ENCODE measurements at regions not wholly inside any gene's neighbourhood (a gene's known extent, or its start where the extent isn't known, plus 50 kb on each side); places are given as distances from the start of the nearest gene placed in this dataset.
A peak's percentile ranks its signal among the peaks of the same experiment; 100 is the strongest.
"Not testable (repeated sequence)": the region's sequence is repeated elsewhere in the genome, so short reads cannot be mapped to it uniquely, and the experiment has no call there.

DNA sequence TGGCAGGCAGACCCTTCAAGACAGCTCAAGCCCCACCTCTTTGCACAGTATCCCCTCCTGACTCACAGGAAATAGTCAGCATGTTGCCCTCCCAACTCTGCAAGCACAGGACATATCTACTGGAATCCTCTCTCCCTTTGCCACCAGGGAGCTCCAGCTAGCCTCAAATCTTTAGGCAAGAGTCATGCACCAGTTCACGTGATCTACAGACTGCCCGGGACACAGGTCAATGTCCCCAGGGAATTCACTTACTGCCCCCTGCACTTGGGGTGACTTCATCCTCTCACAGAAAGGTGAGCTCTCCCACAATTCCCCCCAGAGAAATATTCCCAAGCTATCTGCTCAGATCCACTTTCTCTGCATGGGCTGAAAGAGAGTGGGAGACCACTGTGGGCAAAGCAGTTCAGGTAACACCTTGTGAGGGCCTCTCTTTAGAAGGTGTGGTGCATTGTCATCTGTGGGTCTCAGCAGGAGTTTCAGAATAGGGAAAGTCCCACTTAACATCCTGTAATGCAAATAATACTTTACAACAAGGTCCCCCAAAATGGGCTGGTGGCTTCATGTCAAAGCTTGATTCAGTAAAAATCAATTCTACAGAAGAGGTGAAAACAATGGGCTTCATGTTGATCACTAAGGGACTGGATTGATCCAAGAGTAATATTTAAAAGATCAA lies 129.9 kb downstream of the NOC3L start:
- no peak for DNase-seq

DNA sequence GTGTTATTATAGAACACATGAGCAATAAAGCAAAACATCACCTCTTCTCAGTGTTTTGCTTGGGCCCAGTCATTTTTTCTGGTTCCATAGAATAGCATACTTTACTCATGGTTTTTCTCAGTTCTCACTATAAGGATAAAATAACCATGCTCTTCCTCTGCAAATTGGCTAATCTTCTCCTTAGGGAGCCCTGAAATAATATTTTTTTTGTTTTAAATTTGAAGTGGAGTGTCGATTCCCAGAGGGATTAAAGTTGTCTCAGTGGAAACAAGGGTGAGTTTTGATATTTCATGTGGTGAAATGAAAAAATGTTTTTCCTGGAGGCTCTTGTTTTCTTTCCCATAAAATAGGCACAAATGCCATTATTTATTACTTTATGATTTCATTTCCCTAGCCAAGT lies 127.3 kb downstream of the NOC3L start:
- DNase-seq: no peak

DNA sequence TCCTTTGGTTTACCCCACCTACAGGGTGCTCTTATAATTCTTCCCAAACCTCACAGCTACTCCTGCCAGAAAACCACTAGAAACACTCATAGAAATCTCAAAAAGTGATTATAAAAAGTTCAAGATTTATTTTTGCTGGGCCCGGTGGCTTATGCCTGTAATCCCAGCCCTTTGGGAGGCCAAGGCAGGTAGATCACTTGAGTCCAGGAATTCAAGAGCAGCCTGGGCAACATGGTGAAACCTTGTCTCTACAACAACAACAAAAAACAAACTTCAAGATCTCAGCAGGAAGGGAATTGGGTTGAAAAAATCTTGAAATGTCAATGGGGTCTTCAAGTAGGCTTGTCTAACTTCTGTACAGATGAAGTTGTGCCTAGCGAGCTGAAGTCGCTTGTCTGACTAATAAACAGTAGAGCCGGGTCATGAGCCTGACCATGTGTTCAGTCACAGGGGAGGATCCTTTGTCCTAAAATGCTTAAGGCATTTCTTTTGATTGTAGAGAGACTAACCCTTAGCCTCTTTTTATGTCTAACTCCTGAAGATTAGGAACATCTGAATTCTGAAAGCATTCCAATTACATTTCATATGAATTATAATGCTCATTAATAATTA lies 124.6 kb downstream of the NOC3L start:
- DNase-seq: no peak

DNA sequence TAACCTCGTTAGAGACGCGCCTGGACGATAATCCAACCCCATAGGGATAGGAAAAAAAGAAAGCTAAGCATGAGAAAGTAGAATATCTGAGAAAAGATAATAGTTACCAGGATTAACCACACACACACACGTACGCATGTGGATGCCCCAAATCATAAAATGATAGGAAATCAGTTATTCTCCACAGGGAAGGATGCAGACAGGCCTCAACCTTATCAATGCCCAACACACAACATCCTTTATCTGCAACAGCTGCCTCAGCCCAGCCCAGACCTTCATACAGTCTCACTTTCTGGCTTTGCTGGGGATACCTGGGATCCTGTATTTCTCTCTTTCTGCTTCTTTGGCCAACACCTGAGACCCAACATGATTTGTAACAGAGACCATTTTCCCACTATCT lies 123.0 kb downstream of the NOC3L start:
- DNase-seq: no peak

DNA sequence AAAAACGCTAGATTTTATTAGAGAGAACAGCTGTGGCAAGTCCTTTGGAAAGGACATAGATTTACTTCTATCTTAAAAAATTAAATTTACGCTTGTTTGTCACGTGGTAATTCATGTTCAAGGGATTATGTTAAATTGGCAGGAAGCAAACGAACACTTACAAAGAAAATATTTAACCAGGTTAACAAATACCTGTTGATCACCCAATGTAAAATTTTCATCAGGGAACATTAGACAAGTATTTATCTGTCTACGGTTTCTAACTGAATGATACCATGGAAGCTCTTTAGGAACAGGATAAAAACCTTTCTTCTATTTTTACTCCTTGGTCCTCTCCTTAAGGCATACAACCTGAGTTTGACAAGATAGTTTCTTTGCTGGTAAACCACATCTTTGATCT lies 122.2 kb downstream of the NOC3L start:
- DNase-seq: no peak

DNA sequence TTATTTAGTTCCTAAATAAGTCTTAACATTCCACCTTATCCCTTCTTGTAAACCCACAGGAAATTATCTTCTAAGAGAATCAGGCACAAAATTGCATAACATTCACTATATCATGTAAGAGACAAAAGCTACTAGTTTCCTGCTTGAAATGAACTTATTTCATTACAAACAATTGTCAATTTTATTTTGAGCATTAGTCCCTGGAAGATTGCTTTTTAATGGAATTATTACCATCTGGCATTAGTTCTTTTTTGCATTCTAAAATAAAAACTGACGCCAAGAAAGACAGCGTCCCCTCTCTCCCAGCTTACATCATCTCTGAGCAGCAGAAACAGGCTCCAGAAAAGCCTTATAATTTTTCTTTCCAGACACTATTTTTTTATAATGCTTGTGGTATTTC lies 121.8 kb downstream of the NOC3L start:
- DNase-seq: no peak

DNA sequence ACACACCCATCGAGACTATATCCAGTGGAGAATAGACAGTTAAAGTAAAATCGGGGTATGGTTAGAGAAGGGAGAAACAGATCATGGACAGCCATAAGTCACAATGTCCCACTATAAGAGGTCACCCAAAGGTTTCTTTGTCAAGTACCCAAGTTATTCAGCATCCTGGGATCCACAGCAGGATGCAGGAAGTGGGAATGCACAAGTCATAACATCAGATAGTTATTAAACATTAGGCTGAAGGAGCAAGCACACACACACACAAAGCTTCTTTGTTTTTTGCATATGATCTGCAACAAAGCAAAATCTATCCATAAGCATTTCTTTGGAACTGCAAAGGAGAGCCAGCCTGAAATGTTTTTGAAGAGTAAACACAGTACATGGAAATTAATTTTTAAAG lies 111.6 kb downstream of the NOC3L start:
- DNase-seq: no peak

DNA sequence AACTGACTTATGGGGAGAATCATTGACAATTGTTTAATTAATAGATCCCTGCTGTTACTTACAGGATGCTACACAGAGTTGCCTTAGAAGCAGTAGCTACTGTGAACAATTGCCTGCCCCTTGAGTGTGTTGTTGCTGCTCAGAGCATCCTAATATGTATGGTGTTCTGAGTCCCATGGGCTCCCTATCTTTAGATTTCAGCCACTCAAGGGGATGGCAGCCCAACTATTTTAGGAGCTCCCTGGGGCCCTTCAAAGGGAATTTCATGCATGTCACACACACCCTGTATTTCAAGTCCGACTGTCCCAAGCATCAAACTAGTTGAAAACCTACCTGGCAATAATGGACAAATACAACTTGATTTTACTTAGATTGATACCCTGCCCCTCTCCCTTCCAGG lies 111.2 kb downstream of the NOC3L start:
- DNase-seq: no peak

DNA sequence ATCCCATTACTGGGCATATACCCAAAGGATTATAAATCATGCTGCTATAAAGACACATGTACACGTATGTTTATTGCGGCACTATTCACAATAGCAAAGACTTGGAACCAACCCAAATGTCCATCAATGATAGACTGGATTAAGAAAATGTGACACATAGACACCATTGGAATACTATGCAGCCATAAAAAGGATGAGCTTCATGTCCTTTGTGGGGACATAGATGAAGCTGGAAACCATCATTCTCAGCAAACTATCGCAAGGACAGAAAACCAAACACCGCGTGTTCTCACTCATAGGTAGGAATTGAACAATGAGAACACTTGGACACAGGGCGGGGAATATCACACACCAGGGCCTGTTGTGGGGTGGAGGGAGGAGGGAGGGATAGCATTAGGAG lies 105.3 kb downstream of the NOC3L start:
- not testable (repeated sequence) for DNase-seq

DNA sequence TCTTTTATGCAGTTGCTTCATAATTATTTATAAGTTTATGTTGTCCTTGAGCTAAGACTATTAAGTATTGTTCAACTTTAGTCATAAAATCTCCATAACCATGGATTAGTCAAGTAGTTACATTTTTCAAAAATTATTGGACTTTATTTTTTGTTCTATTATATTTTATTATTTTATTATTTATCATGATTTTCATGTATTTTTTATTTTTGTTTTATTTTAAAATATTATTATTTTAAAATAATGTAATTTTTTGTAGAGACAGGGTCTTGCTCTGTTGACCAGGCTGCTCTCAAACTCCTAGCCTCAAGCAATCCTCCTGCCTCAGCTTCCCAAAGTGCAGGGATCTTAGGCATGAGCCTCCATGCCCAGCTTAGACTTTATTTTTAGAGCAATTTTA lies 102.3 kb downstream of the NOC3L start:
- no peak for DNase-seq

DNA sequence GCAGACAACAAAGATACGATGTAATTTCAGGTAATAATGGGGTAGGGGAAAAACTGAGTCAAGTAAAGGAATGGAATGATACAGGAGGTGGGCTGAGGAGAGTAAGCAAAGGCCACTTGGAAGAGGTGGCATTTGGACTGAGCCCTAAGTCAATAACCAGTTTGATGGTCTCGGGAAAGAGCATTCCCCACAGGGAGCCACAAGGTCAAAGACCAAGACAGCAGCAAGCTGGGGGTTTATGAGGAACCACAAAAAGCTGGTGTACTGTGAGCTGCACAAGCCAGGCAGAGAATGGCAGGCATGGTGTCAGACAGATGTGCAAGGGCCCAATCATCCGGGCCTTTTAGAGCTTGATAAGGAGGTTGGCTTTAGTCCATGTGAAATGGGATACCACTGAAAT lies 98.7 kb downstream of the NOC3L start:
- DNase-seq: no peak

DNA sequence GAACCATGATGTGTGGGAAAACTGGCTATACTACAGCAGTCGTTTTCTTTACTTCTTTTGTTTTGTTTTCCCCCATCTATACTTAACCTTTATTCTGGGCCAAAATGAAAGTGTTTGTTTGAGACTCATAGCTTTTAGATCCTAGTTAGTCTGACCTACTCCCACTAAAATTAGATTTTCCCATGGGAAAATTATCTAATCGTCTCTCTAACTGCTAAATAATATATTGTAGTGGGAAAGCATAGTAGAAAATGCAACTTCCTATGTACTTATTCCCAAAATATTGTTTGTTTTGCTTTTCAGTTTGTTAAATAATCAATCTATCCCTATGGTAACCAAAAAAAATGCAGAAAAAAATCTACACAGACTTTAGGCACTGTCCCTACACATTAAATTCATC lies 96.6 kb downstream of the NOC3L start:
- no peak for DNase-seq

DNA sequence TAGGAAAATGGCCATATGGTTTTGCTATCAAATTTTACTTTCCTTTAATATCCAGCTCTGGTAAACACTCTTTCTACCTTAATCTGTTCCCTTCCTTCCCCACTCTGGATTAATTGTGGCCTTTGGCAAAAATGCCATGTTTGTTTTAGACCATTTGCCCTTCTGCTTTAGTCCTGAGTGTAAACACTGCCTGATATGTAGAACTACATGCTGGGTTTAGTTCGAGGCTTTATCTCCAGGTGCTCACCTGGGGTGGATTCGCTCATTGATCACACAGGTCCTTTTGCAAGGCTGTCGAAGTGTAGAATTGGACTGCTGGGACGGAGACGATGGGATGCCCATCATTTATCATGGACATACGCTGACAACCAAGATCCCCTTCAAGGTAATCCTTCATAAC lies 94.1 kb downstream of the NOC3L start:
- DNase-seq: no peak

DNA sequence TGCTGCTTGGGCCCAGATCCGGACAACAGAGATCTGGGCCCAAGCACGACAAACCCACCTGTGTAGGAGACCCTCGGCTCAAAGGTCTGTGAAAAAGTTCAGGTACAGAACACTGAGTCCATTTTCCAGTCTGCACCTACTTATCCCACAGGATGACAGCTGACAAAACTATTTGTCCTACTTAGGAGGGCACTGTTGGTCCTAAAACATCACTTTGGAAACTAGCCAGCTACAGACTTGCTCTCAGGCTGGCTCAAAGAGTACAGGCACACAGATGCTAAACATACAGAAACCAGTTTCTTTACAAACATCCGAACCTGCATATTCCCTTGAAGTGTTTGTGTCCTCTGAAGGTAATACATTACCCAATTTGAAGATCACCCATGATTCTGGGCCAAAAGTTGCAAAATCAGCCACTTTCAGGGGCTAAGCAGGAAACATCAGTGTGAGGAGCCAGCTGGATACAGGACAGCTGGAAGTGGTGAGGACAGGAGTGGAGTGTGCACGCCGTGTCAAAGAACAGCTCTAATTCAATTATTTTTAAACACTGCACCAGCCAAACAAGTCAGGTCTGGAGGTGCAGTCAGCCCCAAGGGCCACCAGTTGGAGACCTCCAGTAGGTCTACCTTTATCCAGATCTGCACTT lies 88.5 kb downstream of the NOC3L start:
- DNase-seq: no peak

DNA sequence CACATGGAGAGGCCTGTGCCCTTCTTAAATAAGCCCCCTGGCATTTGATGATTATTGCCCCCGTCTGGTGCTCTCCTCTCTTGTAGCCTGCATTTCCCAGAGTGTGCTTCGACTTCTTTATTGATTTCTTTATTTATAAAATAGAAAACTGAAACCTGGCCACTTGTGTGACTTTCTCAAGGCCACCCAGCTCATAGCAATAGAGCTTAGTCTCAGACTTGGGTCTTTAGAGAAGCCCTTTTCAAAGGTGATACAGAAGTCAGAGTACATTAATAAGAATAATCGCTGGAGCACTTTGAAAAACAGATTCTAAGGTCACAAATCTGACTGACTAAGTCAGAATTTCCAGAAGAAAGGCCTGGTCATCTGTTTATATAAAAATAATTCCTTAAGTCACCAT lies 86.6 kb downstream of the NOC3L start:
- no peak for DNase-seq

DNA sequence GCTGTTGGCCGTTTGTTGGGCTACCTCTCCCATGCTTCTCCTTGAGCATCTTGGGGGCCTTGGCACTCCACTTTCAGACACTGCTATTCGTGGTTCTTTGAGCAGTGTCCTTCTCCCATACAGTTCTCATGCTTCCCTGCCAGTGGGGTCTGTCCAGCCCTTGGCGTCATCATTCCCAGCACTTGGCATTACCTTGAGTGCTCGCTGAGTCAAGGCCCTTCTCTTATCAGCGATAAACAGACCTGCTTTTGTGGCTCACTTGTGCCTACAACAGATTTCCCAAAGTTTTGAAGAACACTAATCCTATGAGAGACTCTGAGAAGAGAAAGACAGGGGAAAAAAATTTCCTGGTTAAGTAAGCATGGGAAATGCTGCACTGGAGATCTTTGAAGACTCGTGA lies 85.3 kb downstream of the NOC3L start:
- DNase-seq: no peak

DNA sequence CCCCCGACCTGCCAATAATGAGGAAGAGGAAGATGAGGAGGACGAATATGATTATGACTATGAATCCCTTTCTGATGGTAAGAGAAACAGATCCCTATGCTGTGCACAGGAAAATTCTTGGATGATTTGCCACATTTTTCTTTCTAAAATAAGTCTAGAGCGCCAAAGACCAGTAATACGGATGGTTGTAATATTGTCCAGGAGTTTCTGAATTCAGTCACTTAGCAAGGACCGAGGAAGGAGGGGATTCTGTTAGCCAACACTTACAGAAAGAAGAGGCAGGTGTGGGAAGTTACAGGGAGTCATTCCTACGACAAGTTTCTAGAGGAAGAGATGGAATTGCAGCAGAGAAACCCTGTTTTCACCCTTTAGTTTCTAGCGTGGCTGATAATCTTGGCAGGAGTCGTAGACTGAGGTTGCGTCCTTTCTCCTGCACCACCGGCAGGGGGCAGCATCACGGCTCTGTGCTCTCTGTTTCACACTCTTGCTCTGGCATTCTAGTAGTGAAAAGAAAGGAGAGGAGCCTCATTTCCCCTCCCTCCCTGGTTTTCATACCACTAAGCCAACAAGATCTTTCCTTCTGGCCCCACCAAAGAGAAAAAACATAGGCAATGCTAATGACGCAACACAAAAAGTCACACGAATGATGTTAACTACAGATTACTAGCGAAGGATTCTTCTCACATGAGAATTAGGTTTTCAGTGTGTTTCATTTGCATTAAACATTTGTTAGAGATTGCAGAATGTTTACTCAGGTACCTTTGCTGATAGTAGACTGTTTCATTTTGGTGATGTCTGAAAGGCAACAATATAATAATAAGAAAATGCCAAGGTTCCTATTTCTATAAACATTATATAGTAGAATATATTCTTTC lies 82.7 kb downstream of the NOC3L start:
- DNase-seq: peak; percentile 43

DNA sequence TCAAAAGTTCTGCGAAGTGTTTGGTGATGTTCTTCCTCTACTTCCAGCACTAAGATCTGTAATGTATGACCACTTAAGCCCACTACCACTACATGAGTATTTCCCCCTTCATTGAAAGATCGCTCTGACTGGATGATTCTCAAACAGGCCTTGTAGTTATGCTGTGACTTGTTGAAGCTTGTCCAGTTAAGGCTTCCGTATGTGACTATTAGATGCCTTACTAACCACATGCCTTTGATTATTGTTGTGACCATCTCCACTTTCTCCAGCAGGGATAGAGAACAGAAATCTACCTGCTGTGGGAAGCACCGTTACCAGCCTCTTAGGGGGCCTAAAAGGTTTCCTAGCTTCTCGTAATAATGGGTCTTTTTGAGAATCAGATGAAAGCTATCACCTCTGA lies 81.1 kb downstream of the NOC3L start:
- no peak for DNase-seq

DNA sequence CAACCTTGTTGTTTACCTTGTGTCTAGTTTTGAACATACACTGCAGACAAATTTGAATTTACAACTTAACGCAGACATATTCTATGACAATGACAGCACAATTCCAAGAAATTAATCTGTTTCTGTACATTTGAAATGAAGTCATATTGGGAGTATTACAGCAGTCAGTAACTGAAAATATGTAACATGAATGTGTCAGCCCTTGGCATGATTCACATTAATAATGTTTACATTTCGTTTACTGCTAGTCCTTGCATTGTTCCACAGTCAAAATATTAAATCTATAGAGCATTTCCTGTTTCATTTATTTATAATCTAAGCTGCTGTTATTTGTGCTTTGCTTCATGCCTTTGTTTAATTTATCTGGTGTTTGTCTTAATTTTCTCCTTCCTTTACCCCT lies 80.4 kb downstream of the NOC3L start:
- no peak for DNase-seq
